Loucy (cell line): ENCODE measurements at regions not wholly inside any gene's neighbourhood (a gene's known extent, or its start where the extent isn't known, plus 50 kb on each side); places are given as distances from the start of the nearest gene placed in this dataset.

Source experiments
- H2AFZ ChIP-seq: fragments of 200-600 bp; sonication (generic); 2 replicates; pipeline ENCODE4 v1.6.0; 2016; ENCODE audit warnings: antibody characterized with exemption, mild to moderate bottlenecking, low read length, moderate library complexity
- H3F3A ChIP-seq: fragments of 200-600 bp; 2 replicates; pipeline ENCODE4 v1.6.0; 2016; ENCODE audit warnings: antibody characterized with exemption, low read depth, mild to moderate bottlenecking
- H3K27me3 ChIP-seq: fragments of 200-600 bp; sonication (generic); 2 replicates; pipeline ENCODE4 v1.6.1; 2014; ENCODE audit warnings: low read length, mild to moderate bottlenecking; ENCODE audit not compliant: insufficient read depth, poor library complexity, severe bottlenecking
- H3K36me3 ChIP-seq: fragments of 200-600 bp; sonication (generic); 2 replicates; pipeline ENCODE4 v1.6.1; 2016; ENCODE audit warnings: low read length; ENCODE audit not compliant: insufficient read depth
- H3K4me1 ChIP-seq: fragments of 200-600 bp; sonication (generic); 2 replicates; pipeline ENCODE4 v1.5.1; 2014; ENCODE audit warnings: low read length, mild to moderate bottlenecking; ENCODE audit not compliant: insufficient read depth, poor library complexity, severe bottlenecking
- H3K4me2 ChIP-seq: fragments of 200-600 bp; sonication (generic); 2 replicates; pipeline ENCODE4 v1.6.0; 2014; ENCODE audit warnings: antibody characterized with exemption, low read length, low read depth, mild to moderate bottlenecking; ENCODE audit not compliant: poor library complexity, severe bottlenecking
- H3K4me3 ChIP-seq: fragments of 200-600 bp; sonication (generic); 2 replicates; pipeline ENCODE4 v1.5.1; 2014; ENCODE audit warnings: low read length, mild to moderate bottlenecking, mixed read lengths; ENCODE audit not compliant: poor library complexity, severe bottlenecking
- H3K79me2 ChIP-seq: fragments of 200-600 bp; sonication (generic); 2 replicates; pipeline ENCODE4 v1.6.1; 2014; ENCODE audit warnings: low read length; ENCODE audit not compliant: insufficient read depth
- H3K9ac ChIP-seq: fragments of 200-600 bp; sonication (generic); 2 replicates; pipeline ENCODE4 v1.6.0; 2014; ENCODE audit warnings: mild to moderate bottlenecking, low read depth, low read length, moderate library complexity; ENCODE audit not compliant: poor library complexity, severe bottlenecking
- H3K9me2 ChIP-seq: fragments of 200-600 bp; sonication (generic); replicated peaks from 2 replicates; pipeline ENCODE4 v1.6.1; 2016; ENCODE audit warnings: low read depth, low read length, mixed read lengths
- H3K9me3 ChIP-seq: fragments of 200-600 bp; sonication (generic); 2 replicates; pipeline ENCODE4 v1.6.1; 2014; ENCODE audit warnings: mild to moderate bottlenecking, antibody characterized with exemption, low read length, low read depth; ENCODE audit not compliant: insufficient read depth
- H4K20me1 ChIP-seq: fragments of 200-600 bp; sonication (generic); 2 replicates; pipeline ENCODE4 v1.6.0; 2014; ENCODE audit warnings: antibody characterized with exemption, low read length, mild to moderate bottlenecking; ENCODE audit not compliant: insufficient read depth, poor library complexity, severe bottlenecking
- EZH2phosphoT487 ChIP-seq: fragments of 200-600 bp; IDR thresholded peaks from 2 replicates; pipeline ENCODE4 v1.6.1; 2018; ENCODE audit warnings: antibody characterized with exemption, mild to moderate bottlenecking, moderate library complexity, borderline replicate concordance
- TF ChIP-seq, protein P1 (sequence below): fragments of 200-600 bp; sonication (generic); conservative IDR thresholded peaks from 2 replicates; pipeline ENCODE4 v1.5.1; 2014; ENCODE audit warnings: mild to moderate bottlenecking, antibody characterized with exemption, low read length

DNA sequence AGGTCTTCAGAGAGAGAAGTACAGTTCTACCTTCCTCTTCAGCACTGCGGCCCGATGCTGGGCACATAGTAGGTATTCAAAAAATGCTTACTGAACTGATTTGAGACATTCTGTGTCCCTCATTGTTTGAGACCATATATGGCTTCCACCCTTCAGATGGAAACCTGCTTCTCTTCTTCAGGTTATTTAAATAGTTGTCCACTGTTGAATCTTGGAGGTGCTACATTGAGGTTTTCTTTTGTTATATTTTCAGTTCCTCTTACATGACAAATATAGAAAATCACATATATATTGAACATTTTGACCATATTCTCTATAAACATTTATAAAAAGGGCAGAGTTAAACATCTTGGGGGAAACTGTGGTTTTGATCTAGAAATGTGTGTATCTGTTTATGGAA lies 200.2 kb upstream of the LRRC3B start:
- no peaks in the 10 kb centered on the region for H3K9me3 ChIP-seq
- H3K4me1 ChIP-seq, result no peaks in the 10 kb centered on the region
- TF ChIP-seq, protein P1, sequence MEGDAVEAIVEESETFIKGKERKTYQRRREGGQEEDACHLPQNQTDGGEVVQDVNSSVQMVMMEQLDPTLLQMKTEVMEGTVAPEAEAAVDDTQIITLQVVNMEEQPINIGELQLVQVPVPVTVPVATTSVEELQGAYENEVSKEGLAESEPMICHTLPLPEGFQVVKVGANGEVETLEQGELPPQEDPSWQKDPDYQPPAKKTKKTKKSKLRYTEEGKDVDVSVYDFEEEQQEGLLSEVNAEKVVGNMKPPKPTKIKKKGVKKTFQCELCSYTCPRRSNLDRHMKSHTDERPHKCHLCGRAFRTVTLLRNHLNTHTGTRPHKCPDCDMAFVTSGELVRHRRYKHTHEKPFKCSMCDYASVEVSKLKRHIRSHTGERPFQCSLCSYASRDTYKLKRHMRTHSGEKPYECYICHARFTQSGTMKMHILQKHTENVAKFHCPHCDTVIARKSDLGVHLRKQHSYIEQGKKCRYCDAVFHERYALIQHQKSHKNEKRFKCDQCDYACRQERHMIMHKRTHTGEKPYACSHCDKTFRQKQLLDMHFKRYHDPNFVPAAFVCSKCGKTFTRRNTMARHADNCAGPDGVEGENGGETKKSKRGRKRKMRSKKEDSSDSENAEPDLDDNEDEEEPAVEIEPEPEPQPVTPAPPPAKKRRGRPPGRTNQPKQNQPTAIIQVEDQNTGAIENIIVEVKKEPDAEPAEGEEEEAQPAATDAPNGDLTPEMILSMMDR, result no peak
- TF ChIP-seq EZH2phosphoT487, result no peak
- no peaks in the 10 kb centered on the region for H4K20me1 ChIP-seq
- H3K4me2 ChIP-seq, result no peak overlapping the region
- H3K9ac ChIP-seq, result no peak overlapping the region
- no peaks in the 10 kb centered on the region for H3K9me2 ChIP-seq
- H3K79me2 ChIP-seq, result no peaks in the 10 kb centered on the region
- H2AFZ ChIP-seq, result no peak overlapping the region
- no peak overlapping the region for H3K4me3 ChIP-seq
- H3F3A ChIP-seq, result no peaks in the 10 kb centered on the region
- no peaks in the 10 kb centered on the region for H3K27me3 ChIP-seq
- no peaks in the 10 kb centered on the region for H3K36me3 ChIP-seq

DNA sequence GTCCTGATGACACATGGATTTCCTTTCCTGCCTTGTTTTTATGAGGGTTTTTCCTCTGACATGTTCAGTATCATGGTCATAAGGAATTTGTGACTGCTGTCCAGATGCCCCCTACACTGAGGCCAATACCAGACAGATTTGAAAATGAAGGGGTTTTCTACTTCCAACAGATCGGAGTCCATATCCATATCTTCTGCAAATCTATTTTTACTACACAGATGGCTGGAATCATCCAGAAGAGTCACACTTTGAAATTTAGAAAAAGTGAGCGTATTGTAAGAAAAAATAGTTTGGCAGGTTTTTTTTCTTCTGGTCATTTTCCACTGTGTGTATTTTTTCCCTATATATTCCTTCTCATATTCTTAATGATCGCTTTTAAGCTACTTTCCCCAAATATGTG lies 197.5 kb upstream of the LRRC3B start:
- H4K20me1 ChIP-seq, result no peaks in the 10 kb centered on the region
- no peak overlapping the region for H3K9ac ChIP-seq
- H3K9me3 ChIP-seq, result no peaks in the 10 kb centered on the region
- H3K36me3 ChIP-seq, result no peaks in the 10 kb centered on the region
- no peak overlapping the region for H2AFZ ChIP-seq
- TF ChIP-seq, protein P1, result no peak
- TF ChIP-seq EZH2phosphoT487, result no peak
- H3K9me2 ChIP-seq, result no peaks in the 10 kb centered on the region
- H3K79me2 ChIP-seq, result no peaks in the 10 kb centered on the region
- no peaks in the 10 kb centered on the region for H3F3A ChIP-seq
- no peak overlapping the region for H3K4me2 ChIP-seq
- H3K4me3 ChIP-seq, result no peak overlapping the region
- no peaks in the 10 kb centered on the region for H3K27me3 ChIP-seq
- no peaks in the 10 kb centered on the region for H3K4me1 ChIP-seq

DNA sequence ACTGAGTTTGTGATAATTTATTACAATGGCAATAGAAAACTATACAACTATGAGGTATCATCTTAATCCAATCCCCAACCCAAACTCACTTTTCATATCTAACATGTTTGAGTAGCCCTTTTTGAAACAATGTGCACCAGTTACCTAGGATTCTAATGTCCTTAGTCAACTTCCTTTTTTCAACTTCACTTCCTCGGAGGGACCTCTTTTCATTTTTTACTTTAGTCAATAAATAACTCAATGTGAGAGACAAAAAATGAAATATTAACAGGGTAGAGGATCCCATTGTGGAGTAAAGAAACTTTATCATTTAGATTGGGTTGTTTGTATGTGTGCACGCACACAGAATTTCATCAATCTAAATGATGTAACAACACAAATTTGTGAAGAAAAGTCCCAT lies 193.6 kb upstream of the LRRC3B start:
- Histone ChIP-seq H3F3A (no peaks in the 10 kb centered on the region), H3K9me3 (no peaks in the 10 kb centered on the region), H3K4me2 (no peak overlapping the region), H3K36me3 (no peaks in the 10 kb centered on the region), H4K20me1 (no peaks in the 10 kb centered on the region), H3K27me3 (no peaks in the 10 kb centered on the region), H3K4me3 (no peak overlapping the region), H2AFZ (no peak overlapping the region), H3K9ac (no peak overlapping the region), H3K4me1 (no peaks in the 10 kb centered on the region), H3K9me2 (no peaks in the 10 kb centered on the region), H3K79me2 (no peaks in the 10 kb centered on the region)
- TF ChIP-seq EZH2phosphoT487, result no peak
- TF ChIP-seq, protein P1, result no peak
